ENCODE measurements at regions not wholly inside any gene's neighbourhood (a gene's known extent, or its start where the extent isn't known, plus 50 kb on each side); places are given as distances from the start of the nearest gene placed in this dataset.

DNA sequence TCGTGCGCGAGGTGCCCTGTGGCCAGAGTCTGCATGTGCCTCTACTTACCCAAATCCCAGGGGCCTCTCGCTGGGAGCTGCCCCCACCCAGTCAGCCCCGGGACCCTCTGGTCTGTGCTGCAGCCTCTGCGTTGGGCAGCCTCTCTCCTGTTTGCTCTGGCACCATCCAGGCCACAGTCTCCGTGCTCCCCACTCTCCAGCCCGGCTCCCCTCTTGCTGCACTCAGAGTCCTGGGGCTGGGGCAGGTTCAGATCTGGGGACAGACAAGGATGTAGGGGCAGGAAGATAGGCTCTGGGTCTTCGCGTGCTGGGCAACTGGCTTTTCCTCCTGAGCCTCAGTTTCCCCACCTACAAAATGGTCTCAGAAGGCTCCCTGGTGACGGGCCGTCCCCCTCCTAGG lies 70.8 kb upstream of the GATA5 start:
- TF ChIP-seq, protein P1, sequence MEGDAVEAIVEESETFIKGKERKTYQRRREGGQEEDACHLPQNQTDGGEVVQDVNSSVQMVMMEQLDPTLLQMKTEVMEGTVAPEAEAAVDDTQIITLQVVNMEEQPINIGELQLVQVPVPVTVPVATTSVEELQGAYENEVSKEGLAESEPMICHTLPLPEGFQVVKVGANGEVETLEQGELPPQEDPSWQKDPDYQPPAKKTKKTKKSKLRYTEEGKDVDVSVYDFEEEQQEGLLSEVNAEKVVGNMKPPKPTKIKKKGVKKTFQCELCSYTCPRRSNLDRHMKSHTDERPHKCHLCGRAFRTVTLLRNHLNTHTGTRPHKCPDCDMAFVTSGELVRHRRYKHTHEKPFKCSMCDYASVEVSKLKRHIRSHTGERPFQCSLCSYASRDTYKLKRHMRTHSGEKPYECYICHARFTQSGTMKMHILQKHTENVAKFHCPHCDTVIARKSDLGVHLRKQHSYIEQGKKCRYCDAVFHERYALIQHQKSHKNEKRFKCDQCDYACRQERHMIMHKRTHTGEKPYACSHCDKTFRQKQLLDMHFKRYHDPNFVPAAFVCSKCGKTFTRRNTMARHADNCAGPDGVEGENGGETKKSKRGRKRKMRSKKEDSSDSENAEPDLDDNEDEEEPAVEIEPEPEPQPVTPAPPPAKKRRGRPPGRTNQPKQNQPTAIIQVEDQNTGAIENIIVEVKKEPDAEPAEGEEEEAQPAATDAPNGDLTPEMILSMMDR (tag by site-specific recombination; IDR thresholded peaks at IDR 0.05): no peak
- TF ChIP-seq, protein P2, sequence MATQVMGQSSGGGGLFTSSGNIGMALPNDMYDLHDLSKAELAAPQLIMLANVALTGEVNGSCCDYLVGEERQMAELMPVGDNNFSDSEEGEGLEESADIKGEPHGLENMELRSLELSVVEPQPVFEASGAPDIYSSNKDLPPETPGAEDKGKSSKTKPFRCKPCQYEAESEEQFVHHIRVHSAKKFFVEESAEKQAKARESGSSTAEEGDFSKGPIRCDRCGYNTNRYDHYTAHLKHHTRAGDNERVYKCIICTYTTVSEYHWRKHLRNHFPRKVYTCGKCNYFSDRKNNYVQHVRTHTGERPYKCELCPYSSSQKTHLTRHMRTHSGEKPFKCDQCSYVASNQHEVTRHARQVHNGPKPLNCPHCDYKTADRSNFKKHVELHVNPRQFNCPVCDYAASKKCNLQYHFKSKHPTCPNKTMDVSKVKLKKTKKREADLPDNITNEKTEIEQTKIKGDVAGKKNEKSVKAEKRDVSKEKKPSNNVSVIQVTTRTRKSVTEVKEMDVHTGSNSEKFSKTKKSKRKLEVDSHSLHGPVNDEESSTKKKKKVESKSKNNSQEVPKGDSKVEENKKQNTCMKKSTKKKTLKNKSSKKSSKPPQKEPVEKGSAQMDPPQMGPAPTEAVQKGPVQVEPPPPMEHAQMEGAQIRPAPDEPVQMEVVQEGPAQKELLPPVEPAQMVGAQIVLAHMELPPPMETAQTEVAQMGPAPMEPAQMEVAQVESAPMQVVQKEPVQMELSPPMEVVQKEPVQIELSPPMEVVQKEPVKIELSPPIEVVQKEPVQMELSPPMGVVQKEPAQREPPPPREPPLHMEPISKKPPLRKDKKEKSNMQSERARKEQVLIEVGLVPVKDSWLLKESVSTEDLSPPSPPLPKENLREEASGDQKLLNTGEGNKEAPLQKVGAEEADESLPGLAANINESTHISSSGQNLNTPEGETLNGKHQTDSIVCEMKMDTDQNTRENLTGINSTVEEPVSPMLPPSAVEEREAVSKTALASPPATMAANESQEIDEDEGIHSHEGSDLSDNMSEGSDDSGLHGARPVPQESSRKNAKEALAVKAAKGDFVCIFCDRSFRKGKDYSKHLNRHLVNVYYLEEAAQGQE (tag by site-specific recombination; IDR thresholded peaks at IDR 0.05): no peak
- TF ChIP-seq, protein P3, sequence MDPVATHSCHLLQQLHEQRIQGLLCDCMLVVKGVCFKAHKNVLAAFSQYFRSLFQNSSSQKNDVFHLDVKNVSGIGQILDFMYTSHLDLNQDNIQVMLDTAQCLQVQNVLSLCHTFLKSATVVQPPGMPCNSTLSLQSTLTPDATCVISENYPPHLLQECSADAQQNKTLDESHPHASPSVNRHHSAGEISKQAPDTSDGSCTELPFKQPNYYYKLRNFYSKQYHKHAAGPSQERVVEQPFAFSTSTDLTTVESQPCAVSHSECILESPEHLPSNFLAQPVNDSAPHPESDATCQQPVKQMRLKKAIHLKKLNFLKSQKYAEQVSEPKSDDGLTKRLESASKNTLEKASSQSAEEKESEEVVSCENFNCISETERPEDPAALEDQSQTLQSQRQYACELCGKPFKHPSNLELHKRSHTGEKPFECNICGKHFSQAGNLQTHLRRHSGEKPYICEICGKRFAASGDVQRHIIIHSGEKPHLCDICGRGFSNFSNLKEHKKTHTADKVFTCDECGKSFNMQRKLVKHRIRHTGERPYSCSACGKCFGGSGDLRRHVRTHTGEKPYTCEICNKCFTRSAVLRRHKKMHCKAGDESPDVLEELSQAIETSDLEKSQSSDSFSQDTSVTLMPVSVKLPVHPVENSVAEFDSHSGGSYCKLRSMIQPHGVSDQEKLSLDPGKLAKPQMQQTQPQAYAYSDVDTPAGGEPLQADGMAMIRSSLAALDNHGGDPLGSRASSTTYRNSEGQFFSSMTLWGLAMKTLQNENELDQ (tag by site-specific recombination; IDR thresholded peaks at IDR 0.05; ENCODE audit: low read depth): no peak
- TF ChIP-seq, protein P4, sequence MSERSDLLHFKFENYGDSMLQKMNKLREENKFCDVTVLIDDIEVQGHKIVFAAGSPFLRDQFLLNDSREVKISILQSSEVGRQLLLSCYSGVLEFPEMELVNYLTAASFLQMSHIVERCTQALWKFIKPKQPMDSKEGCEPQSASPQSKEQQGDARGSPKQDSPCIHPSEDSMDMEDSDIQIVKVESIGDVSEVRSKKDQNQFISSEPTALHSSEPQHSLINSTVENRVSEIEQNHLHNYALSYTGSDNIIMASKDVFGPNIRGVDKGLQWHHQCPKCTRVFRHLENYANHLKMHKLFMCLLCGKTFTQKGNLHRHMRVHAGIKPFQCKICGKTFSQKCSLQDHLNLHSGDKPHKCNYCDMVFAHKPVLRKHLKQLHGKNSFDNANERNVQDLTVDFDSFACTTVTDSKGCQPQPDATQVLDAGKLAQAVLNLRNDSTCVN (tag by site-specific recombination; optimal IDR thresholded peaks at IDR 0.05): no peak
- TF ChIP-seq ZNF792 (tag by site-specific recombination; IDR thresholded peaks at IDR 0.05): no peak
- TF ChIP-seq ZNF23 (tag by site-specific recombination; IDR thresholded peaks at IDR 0.05; ENCODE audit: borderline replicate concordance): no peak
- TF ChIP-seq, protein P5, sequence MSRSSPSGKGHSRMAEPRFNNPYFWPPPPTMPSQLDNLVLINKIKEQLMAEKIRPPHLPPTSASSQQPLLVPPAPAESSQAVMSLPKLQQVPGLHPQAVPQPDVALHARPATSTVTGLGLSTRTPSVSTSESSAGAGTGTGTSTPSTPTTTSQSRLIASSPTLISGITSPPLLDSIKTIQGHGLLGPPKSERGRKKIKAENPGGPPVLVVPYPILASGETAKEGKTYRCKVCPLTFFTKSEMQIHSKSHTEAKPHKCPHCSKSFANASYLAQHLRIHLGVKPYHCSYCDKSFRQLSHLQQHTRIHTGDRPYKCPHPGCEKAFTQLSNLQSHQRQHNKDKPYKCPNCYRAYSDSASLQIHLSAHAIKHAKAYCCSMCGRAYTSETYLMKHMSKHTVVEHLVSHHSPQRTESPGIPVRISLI (tag by site-specific recombination; IDR thresholded peaks at IDR 0.05): no peak
- TF ChIP-seq, protein P6, sequence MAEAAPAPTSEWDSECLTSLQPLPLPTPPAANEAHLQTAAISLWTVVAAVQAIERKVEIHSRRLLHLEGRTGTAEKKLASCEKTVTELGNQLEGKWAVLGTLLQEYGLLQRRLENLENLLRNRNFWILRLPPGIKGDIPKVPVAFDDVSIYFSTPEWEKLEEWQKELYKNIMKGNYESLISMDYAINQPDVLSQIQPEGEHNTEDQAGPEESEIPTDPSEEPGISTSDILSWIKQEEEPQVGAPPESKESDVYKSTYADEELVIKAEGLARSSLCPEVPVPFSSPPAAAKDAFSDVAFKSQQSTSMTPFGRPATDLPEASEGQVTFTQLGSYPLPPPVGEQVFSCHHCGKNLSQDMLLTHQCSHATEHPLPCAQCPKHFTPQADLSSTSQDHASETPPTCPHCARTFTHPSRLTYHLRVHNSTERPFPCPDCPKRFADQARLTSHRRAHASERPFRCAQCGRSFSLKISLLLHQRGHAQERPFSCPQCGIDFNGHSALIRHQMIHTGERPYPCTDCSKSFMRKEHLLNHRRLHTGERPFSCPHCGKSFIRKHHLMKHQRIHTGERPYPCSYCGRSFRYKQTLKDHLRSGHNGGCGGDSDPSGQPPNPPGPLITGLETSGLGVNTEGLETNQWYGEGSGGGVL (tag by site-specific recombination; IDR thresholded peaks at IDR 0.05): no peak
- no peak for TF ChIP-seq ZNF274 (IDR thresholded peaks at IDR 0.05; ENCODE audit: low read length)
- no peak for TF ChIP-seq ZNF274 (tag by site-specific recombination; IDR thresholded peaks at IDR 0.05; ENCODE audit: borderline replicate concordance)
- no peak for TF ChIP-seq ZNF571 (tag by site-specific recombination; IDR thresholded peaks at IDR 0.05)

Measured in HEK293 (cell line).